Tibial nerve (tissue), 3 donors: ENCODE measurements at regions not wholly inside any gene's neighbourhood (a gene's known extent, or its start where the extent isn't known, plus 50 kb on each side); places are given as distances from the start of the nearest gene placed in this dataset.

Experiments
- CTCF ChIP-seq, 5 experiments: fragments of 200-600 bp in 3 of 5; fragments of 450-650 bp in 2 of 5; sonication (generic) in 3 of 5; IDR thresholded peaks; one replicate each; pipeline ENCODE4 v1.5.1; 2016 to 2019; ENCODE audit warnings: antibody characterized with exemption in 5 of 5, mild to moderate bottlenecking in 3 of 5, moderate library complexity in 2 of 5
- POLR2A ChIP-seq, 2 donors: fragments of 450-650 bp; IDR thresholded peaks; one replicate each; pipeline ENCODE4 v1.6.1; 2017; ENCODE audit warnings: antibody characterized with exemption in 2 of 2, mild to moderate bottlenecking in 2 of 2, moderate library complexity in 2 of 2

DNA sequence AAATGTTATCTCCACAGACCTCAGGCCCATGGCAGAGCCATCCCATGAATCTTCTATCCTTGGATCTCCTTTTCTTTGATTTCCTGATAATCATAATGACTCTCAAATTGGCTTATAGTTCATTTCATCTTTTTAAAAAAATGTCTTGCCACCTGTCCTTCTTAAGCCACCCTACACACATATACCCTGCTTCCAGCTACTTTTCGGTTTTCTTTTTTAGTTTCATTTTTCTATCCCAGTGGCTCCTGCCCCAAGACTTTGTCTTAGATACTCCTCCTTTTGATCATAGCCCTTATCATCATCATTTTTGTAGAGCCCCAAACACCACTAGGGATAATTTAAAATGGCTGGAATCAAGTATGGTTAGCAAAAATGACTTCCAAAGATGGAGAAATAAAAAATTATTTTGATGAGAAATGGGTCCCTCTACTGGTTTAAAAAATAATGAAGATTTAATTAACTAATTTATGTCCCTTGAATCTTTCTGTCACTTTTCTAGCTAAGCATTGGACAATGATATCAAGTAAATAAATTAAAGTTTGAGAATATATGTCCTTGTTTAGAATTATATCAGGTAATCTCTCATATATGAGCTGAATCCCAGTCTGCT, 277.3 kb upstream of the SEMA3D start:
- no peak for TF ChIP-seq POLR2A (IDR thresholded peaks at IDR 0.05)
- peak in 2 of 5 experiments; percentile 21 to 22 for TF ChIP-seq CTCF (IDR thresholded peaks at IDR 0.05)
